ENCODE measurements at regions not wholly inside any gene's neighbourhood (a gene's known extent, or its start where the extent isn't known, plus 50 kb on each side); places are given as distances from the start of the nearest gene placed in this dataset.
"Not testable (repeated sequence)": the region's sequence is repeated elsewhere in the genome, so short reads cannot be mapped to it uniquely, and the experiment has no call there.

DNA sequence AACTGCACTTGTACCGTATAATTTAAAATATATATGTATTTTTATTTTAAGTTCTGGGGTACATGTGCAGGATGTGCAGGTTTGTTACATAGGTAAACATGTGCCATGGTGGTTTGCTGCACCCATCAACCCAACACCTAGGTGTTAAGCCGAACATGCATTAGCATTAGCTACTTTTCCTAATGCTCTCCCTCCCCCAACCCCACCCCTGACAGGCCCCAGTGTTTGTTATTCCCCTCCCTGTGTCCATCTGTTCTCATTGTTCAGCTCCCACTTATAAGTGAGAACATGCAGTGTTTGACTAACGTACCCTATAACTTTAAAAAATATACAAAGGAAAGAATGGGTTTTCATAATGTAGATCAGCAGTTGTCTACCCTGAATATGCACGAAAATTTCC, 303.5 kb upstream of the BRINP1 start:
- not testable (repeated sequence) for DNase-seq

GRCh38 chr9:119667916-119668315, 298.7 kb upstream of the BRINP1 start:
- DNase-seq, result no peak

DNA sequence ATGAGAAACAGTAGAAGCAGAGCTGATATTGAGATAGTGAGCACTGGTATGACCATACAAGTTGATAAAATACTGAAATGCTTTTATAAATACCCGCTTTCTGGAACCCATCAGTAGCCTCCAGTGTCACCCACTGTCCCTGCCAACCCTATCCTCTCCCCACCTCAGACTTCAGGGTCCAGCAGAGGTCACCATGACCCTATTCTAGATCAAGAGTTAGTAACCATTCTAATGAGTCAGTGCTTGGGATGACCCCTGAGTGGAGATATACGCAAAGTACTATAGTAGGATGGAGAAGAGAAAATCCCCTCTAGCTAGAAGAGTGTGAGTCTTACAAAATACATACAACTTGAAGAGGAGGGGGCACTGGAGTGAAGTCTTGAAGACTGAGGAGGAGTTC, 297.9 kb upstream of the BRINP1 start:
- no peak for DNase-seq

GRCh38 chr9:119662329-119662728, 293.1 kb upstream of the BRINP1 start:
- no peak for DNase-seq

DNA sequence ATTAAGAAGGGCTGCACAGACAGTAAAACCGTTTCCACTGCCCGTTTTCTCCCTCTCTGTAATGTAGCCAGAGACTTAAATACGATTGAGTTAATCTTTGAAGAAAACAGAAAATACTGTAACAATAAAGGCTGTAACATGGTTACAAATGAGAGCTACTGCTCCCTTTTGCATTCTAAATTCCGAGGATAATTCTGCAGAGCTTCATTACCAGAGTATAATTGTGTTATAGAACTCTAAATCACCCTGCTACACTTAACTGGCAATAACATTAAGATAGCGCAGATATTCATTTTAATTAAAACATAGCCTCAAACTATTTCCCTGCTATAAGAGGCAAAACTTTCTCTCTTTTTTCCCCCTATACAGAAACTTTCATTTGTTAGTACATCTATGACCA, 283.7 kb upstream of the BRINP1 start:
- no peak for DNase-seq

DNA sequence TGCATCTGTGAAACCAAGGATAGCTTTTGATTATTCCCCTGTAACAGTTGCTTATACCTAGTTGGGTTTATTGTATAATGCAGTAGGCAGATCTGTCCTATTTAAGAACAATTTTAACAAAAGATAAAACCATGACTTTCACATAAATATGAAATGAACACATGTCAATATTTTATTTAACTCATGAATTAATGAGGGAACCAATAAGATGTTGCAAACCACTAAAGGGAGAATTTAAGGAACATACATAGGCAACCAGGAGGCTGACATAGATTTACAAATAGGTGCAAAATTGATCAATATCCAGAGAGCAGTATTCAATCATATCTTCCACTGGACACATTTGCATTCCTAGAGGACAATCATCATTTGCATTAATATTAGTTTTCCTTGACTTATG, 280.0 kb upstream of the BRINP1 start:
- DNase-seq, result no peak

DNA sequence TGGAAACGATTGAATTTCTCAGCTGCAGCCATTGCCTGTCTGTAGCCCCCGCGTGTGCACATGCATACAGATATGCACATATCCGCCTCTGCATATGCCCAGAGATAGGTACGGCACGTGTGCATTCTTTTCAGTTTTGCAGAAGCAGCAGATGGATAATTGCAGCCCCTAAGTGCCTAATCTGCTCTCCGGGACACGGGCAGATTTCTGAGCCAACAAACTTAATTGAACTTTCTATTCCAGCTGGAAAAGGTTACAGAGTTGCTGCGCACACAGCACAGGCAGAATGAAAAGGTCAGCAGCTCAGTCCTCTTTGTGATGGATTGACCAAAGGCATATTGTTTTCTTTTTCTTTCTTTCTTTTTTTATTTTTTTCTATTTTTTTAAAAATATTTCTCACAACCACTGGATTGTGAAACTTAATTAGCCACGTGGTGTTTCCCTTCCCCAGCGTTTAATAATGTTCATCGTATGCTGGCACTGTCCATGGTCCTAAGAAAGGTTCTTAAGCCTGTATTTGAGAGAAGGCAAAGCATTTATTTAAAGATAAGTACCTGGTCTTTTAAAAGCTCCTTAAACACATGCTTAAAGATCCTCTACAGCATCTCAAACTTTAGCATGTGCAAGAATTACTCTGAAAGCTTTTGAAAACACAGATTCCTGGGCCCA, 270.2 kb upstream of the BRINP1 start:
- DNase-seq, result peak in 1 of 58 donors; percentile 4

DNA sequence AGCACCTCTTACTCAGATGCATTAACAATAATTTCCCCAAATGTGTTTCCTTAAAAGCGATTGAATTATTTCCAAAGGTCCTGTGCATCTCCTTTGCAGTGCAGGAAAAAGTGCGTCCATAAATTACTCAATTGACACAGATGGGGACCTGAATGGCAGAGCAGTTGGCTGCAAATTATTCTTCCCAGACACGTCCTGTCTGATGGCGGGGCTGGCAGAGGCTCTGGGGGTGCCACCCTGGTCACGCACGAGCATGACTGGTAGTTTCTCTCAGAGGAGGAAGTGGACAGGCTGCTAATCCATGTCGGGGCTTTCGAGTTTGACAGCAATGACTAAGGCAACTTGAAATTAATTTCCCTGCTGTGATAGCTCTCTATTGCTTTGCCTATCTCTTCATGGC, 264.8 kb upstream of the BRINP1 start:
- DNase-seq, result no peak

DNA sequence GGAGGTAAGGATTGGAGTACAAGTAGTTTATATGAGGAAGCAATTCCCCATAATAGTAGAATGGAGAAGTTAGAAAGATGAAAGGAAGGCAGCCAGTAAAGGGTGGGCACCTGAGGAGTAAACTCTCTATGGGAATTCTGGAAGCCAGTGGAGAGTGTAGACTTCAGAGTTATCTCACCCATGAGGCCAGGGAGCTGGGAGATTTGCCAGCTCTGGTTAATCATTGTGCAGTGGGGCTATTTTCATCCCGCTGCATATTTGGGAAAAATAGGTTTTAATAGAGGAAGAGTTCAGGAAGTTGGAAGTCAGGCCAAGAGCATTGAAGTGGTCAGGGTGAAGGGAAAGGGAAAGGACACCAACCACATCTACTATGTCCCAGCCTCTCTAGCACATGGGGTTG, 242.3 kb upstream of the BRINP1 start:
- DNase-seq, result no peak

DNA sequence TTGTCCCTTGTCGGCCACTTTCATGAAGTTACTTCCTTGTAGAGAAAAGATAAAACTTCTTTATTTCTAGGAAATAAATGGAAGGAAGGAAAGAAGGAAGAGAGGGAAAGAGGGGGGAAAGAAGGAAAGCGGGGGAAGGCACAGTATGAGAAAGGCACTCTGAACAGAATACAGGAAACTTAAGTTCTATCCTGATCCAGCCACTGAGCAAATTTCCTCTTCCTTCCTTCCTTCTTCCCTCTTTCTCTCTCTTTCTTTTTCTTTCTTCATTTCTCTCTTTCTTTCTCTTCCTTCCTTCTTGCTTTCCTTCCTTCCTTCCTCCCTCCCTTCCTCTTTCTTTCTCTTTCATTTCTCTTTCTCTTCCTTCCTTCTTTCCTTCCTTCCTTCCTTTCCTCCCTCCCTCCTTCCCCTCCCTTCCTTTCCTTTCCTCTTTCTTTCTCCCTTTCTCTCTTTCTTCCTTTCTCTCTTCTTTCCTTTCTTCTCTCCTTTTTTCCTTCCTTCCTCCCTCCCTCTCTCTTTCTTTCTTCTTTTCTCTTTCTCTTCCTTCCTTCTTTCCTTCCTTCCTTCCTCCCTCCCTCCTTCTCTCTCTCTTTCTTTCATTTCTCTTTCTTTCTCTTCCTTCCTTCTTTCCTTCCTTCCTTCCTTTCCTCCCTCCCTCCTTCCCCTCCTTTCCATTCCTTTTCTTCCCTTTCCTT, 240.2 kb upstream of the BRINP1 start:
- no peak for DNase-seq

GRCh38 chr9:119601632-119602031, 232.4 kb upstream of the BRINP1 start:
- DNase-seq, result no peak

- no peak for DNase-seq
These were observed 228.3 kb upstream of the BRINP1 start for GRCh38 chr9:119597499-119597898.

- no peak for DNase-seq
These were observed 227.5 kb upstream of the BRINP1 start for GRCh38 chr9:119596703-119597102.

DNA sequence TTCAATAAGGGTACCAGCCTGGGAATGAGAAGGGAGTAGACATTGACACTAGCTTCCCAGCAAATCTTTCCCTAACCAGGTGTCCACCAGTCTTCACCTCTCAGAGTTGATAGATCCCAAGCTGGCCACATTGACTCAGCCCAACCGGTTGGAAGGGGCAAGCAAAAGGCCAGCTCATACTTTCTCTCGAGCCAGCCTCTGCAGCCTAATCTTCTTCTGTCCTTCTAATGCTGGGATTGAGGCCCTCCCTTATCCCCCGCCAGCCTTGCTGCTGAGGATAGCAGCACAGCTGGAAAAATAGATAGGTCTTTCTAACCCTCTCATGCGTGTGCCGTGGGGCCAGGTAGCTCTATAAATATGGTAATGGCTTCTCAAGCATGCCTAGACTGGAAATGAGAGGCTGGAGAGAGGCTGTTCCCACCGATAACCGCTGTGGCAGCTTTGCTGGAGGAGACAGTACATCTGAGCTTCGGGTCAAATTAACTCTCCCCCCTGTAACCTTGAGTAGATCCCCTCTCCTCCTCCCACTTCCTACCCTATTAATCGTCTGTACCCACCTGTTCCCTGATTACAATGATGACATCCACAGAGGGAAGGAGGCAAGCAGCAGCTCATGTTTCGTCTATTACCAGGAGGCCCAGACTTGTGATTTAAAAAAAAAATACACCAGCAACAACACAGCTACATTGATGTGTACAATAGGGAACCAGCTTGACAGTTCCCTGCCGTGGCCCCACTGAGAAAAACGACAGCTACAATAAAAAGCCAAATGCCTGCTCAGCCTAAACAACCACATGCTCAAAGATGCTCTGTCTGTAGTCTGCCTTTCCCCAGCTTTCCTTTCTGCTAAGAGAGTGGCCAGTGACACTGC, 219.9 kb upstream of the BRINP1 start:
- DNase-seq, result no peak

- no peak for DNase-seq
These were observed 208.6 kb upstream of the BRINP1 start for GRCh38 chr9:119577881-119578280.

- no peak for DNase-seq
These were observed 190.8 kb upstream of the BRINP1 start for GRCh38 chr9:119559986-119560385.

DNA sequence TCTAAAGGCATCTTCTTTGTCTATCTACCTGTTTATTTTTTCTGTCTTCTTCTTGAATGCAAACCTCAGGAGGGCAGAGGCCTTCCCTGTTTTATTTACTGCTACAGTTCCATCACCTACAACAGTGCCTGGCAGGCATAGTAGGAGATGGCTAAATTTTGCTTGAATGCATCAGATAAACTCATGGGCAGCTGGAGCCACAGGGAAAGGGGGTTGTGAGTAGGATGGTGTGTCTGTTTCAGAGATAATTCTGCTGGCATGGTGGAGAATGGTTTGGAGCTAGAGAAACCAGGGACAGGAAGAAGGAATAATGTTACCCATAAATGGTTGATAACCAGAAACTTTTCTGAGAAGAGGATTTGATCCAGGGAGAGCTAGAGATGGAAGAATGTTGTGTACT, 189.8 kb upstream of the BRINP1 start:
- peak in 13 of 58 donors; percentile 1 to 32 (median 10) for DNase-seq

DNA sequence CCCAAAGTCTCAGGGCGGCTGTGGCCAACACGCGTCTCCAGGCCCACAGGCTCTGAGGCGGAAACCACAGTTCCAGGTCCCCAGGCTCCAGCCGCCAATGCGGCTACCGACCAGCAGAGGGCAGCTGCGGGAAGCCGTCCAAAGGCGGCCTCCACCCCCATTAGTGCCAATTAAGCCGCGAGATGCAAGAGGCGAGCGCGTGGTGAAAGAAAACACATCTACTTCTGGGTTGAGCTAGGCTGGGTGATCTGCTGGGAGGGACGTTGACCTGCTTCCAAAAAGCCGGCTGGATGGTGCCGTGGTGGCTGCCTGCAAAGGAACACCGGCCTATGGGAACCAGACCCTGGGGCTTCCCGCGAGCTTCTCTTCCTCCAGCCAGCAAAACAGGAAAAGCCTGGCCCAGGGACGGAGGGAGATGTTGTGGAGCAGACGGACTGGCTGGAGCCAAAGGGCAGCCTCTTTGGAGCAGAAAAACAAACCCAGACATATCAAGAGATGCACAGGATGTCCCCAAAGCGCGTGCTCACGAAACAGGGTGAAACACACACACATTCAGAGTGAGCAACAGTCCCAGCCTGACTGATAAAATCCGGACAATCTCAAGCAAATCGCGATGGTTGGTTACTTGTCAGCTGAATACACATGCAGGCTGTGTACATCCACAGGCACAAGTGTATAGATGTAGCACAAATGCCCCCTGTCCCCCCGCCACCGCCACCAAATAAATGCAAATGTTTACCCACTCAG, 187.1 kb upstream of the BRINP1 start:
- peak in 57 of 58 donors; percentile 19 to 82 (median 55) for DNase-seq

DNA sequence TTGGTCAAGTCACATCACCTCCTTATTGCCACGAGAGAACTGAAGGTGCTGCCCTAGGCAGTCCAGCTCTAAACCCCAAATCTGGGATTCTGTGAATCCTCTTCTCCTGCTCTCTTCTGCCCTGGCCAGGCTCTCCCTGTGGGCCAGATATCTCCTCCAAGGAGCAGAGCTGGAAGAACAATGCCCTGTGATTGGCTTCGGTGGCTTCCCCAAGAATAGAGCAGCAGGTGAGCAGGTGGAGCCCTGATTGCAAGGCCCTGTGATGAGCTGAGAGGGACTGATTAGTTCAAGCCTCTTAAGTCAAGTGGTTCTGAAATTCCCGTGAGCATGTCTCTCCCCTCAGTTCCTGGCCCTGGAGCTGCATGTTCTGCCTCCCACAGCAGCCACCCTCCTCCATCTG, 175.3 kb upstream of the BRINP1 start:
- DNase-seq, result no peak

- no peak for DNase-seq
These were observed 167.9 kb upstream of the BRINP1 start for GRCh38 chr9:119537138-119537537.

- no peak for DNase-seq
These were observed 164.3 kb upstream of the BRINP1 start for GRCh38 chr9:119533504-119533903.
